A673 (cell line): ENCODE measurements at regions not wholly inside any gene's neighbourhood (a gene's known extent, or its start where the extent isn't known, plus 50 kb on each side); places are given as distances from the start of the nearest gene placed in this dataset.

ENCODE experiments used
- BruUV-seq: library from RNA; stranded (reverse); fragments of 400-500 nt; replicated peaks from 2 replicates; lab custom pipeline; 2021; lab: Mats Ljungman, UMichigan
- CTCF ChIA-PET: fragments of 300-600 bp; sonication (Branson Sonifier 250); formaldehyde crosslinking; loops from one replicate; lab custom pipeline; 2022; ENCODE audit warnings: antibody characterized with exemption; lab: Charles Lee
- POLR2A ChIA-PET: fragments of 300-600 bp; sonication (Branson Sonifier 250); formaldehyde crosslinking; loops from one replicate; lab custom pipeline; 2022; ENCODE audit warnings: antibody characterized with exemption; ENCODE audit not compliant: low non-redundant PET; lab: Charles Lee
- DNase-seq: peaks from one replicate; pipeline ENCODE4 v3.0.0-alpha.2; 2015; ENCODE audit warnings: low spot score
- H3K27ac ChIP-seq: fragments of 200-600 bp; sonication (generic); 2 replicates; pipeline ENCODE4 v1.5.1; 2016; ENCODE audit warnings: mixed run types, low read depth, mild to moderate bottlenecking, mixed read lengths, antibody characterized with exemption, low read length; ENCODE audit not compliant: poor library complexity, severe bottlenecking
- H3K27me3 ChIP-seq: fragments of 200-600 bp; sonication (generic); replicated peaks from 2 replicates; pipeline ENCODE4 v1.6.1; 2017; ENCODE audit warnings: mixed run types, low read depth, mild to moderate bottlenecking, mixed read lengths, antibody characterized with exemption, low read length; ENCODE audit not compliant: insufficient read depth, poor library complexity
- H3K36me3 ChIP-seq: fragments of 200-600 bp; sonication (generic); 2 replicates; pipeline ENCODE4 v1.6.1; 2016; ENCODE audit warnings: mixed run types, mild to moderate bottlenecking, mixed read lengths, antibody characterized with exemption, low read length; ENCODE audit not compliant: insufficient read depth, poor library complexity, severe bottlenecking
- H3K4me1 ChIP-seq: fragments of 200-600 bp; sonication (generic); 2 replicates; pipeline ENCODE4 v1.6.1; 2017; ENCODE audit warnings: mixed run types, mild to moderate bottlenecking, mixed read lengths, antibody characterized with exemption, low read length; ENCODE audit not compliant: insufficient read depth, poor library complexity, severe bottlenecking
- H3K4me3 ChIP-seq: fragments of 200-600 bp; sonication (generic); 2 replicates; pipeline ENCODE4 v1.5.1; 2016; ENCODE audit warnings: low read depth, mixed run types, mild to moderate bottlenecking, mixed read lengths, low read length; ENCODE audit not compliant: poor library complexity, severe bottlenecking
- H3K9me3 ChIP-seq: fragments of 200-600 bp; sonication (generic); 2 replicates; pipeline ENCODE4 v1.6.1; 2016; ENCODE audit warnings: mixed run types, low read depth, mild to moderate bottlenecking, mixed read lengths, antibody characterized with exemption, low read length; ENCODE audit not compliant: poor library complexity, severe bottlenecking
- EZH2 ChIP-seq: fragments of 200-600 bp; sonication (generic); IDR thresholded peaks from 2 replicates; pipeline ENCODE4 v1.6.1; 2017; ENCODE audit warnings: borderline replicate concordance, low read depth, mild to moderate bottlenecking, mixed read lengths, antibody characterized with exemption, low read length; ENCODE audit not compliant: poor library complexity, severe bottlenecking
- intact Hi-C: fragments of 100-400 bp; cut with micrococcal nuclease; formaldehyde crosslinking; loops from one replicate; pipeline ENCODE4 v1.10.0; 2022; ENCODE audit not compliant: unreplicated experiment
- TF ChIP-seq, protein P1 (sequence below): fragments of 300-800, 200-600 bp; sonication (generic); conservative IDR thresholded peaks from 2 replicates; pipeline ENCODE4 v1.5.1; 2017; ENCODE audit warnings: low read depth, mild to moderate bottlenecking, antibody characterized with exemption, low read length, moderate library complexity, mixed read lengths

DNA sequence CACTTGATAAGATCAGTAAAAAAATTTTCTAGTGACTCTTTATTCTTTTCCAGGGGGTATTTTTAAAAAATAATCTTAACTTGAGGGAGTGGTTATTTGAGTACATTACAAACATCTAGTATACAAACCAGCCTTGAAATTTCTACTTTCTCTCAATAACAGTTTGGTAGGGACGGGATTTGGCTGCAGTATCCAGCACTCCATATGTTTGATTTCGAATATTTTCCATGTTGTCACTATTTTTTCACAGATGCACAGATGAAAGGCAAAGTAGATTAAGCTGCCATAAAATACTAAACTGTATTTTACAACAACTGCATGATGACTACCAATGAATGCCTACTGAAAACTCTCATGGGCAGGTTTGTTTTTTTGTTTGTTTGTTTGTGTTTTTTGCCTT lies 225.0 kb downstream of the COX7B2 start:
- intact Hi-C loops: no loop called here

DNA sequence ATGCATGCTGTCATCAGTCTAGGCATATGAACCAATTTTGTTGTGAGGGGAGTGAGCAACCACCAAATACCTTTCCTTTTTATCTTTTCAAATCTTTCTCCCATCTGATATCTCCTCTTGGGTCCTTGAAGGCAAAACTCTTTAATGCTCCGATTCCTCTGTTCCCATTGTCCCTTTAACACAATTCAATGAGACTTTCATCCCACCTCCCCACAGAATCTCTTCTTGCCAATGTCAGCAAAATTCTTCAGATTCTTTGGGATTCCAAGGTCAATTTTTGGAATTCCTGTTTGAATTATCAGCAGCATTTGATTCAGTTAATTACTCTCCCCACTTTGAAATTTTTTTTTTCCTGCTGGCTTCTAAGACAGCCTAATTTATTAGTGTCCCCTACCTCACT lies 232.7 kb downstream of the COX7B2 start:
- no peaks in the 10 kb centered on the region for H3K9me3 ChIP-seq
- no peaks in the 10 kb centered on the region for H3K27me3 ChIP-seq
- no peak overlapping the region for H3K27ac ChIP-seq
- H3K36me3 ChIP-seq: no peaks in the 10 kb centered on the region
- no TSS peak for BruUV-seq
- H3K4me1 ChIP-seq: no peaks in the 10 kb centered on the region
- no peak overlapping the region for H3K4me3 ChIP-seq
- TF ChIP-seq, protein P1, sequence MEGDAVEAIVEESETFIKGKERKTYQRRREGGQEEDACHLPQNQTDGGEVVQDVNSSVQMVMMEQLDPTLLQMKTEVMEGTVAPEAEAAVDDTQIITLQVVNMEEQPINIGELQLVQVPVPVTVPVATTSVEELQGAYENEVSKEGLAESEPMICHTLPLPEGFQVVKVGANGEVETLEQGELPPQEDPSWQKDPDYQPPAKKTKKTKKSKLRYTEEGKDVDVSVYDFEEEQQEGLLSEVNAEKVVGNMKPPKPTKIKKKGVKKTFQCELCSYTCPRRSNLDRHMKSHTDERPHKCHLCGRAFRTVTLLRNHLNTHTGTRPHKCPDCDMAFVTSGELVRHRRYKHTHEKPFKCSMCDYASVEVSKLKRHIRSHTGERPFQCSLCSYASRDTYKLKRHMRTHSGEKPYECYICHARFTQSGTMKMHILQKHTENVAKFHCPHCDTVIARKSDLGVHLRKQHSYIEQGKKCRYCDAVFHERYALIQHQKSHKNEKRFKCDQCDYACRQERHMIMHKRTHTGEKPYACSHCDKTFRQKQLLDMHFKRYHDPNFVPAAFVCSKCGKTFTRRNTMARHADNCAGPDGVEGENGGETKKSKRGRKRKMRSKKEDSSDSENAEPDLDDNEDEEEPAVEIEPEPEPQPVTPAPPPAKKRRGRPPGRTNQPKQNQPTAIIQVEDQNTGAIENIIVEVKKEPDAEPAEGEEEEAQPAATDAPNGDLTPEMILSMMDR: no peak
- TF ChIP-seq EZH2: no peak
- ChIA-PET CTCF (no interaction called here), POLR2A (no interaction called here)
- intact Hi-C loops: no loop called here
- DNase-seq: no peak

More for the DNA sequence above, 225.0 kb downstream of the COX7B2 start:
- Histone ChIP-seq H3K27me3 (no peaks in the 10 kb centered on the region), H3K9me3 (no peaks in the 10 kb centered on the region), H3K4me1 (no peaks in the 10 kb centered on the region), H3K36me3 (no peaks in the 10 kb centered on the region), H3K4me3 (no peak overlapping the region), H3K27ac (no peak overlapping the region)
- DNase-seq: no peak
- BruUV-seq: no TSS peak
- no peak for TF ChIP-seq EZH2
- ChIA-PET POLR2A (no interaction called here), CTCF (no interaction called here)

DNA sequence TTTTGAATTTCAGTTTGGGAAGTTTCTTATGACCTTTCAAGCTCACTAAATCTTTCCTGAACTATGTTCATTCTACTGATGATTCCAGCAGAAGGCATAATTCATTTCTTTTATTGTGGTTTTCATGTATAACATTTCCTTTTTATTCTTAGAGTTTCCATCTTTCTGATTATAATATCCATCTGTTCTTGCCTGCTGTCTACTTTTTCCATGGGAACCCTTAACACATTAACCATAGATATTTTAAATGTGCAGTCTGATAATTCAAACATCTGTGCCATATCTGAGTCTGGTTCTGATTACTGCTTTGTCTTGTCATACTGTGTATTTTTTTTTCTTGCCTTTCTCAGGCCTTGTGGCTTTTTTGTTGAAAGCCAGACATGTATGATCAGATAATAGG lies 234.7 kb downstream of the COX7B2 start:
- H3K27ac ChIP-seq: no peak overlapping the region
- no peak overlapping the region for H3K4me3 ChIP-seq
- no peaks in the 10 kb centered on the region for H3K9me3 ChIP-seq
- TF ChIP-seq, protein P1: no peak
- TF ChIP-seq EZH2: no peak
- DNase-seq: no peak
- H3K36me3 ChIP-seq: no peaks in the 10 kb centered on the region
- no TSS peak for BruUV-seq
- ChIA-PET CTCF (no interaction called here), POLR2A (no interaction called here)
- no peaks in the 10 kb centered on the region for H3K4me1 ChIP-seq
- intact Hi-C loops: no loop called here
- H3K27me3 ChIP-seq: no peaks in the 10 kb centered on the region

DNA sequence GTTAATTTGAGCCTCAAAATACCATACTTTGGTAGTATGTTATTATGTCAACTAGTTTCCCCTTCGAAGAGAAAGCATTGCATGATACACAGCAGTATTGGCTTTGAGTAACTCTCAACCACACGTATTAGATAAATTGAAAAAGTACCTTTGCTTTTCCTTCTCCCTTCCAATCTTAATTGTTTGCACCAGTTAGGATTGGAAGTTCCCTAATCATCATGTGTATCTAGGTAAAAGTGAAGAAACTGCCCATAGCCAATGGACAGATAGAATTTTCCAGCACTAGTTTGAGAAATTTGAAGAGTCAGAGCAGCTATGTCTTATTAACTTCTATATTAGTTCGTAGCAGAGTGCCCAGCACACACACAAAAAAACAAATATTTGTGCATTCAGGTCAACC lies 241.3 kb downstream of the COX7B2 start:
- ChIA-PET POLR2A (no interaction called here), CTCF (no interaction called here)
- no peak for TF ChIP-seq EZH2
- TF ChIP-seq, protein P1: no peak
- DNase-seq: no peak
- no peaks in the 10 kb centered on the region for H3K36me3 ChIP-seq
- BruUV-seq: no TSS peak
- no peak overlapping the region for H3K4me3 ChIP-seq
- H3K27me3 ChIP-seq: no peaks in the 10 kb centered on the region
- no peaks in the 10 kb centered on the region for H3K4me1 ChIP-seq
- H3K27ac ChIP-seq: no peak overlapping the region
- intact Hi-C loops: no loop called here
- H3K9me3 ChIP-seq: no peaks in the 10 kb centered on the region
